HL-60 (cell line): ENCODE measurements at regions not wholly inside any gene's neighbourhood (a gene's known extent, or its start where the extent isn't known, plus 50 kb on each side); places are given as distances from the start of the nearest gene placed in this dataset.

Source experiments
- POLR2AphosphoS5 ChIP-seq: IDR thresholded peaks from 2 replicates; pipeline ENCODE4 v1.6.1; 2012; ENCODE audit warnings: low read depth
- REST ChIP-seq: IDR thresholded peaks from 2 replicates; pipeline ENCODE4 v1.6.1; 2012; ENCODE audit warnings: low read depth; ENCODE audit not compliant: insufficient replicate concordance

- TF ChIP-seq REST (no peak), POLR2AphosphoS5 (no peak)
Observed at GRCh38 chr5:110956913-110957813, 114.3 kb upstream of the TSLP start.
